GM19452 (cell line): ENCODE measurements at regions not wholly inside any gene's neighbourhood (a gene's known extent, or its start where the extent isn't known, plus 50 kb on each side); places are given as distances from the start of the nearest gene placed in this dataset.

Source experiments
- ATAC-seq: cut with Tn5 transposase; IDR thresholded peaks from one replicate; pipeline ENCODE4 v1.9.1; 2021; ENCODE audit not compliant: unreplicated experiment

- no peak for ATAC-seq
Measured at GRCh38 chr20:9920866-9921265, 82.0 kb upstream of the PAK5 start.

GRCh38 chr20:9919271-9920014 lies 80.6 kb upstream of the PAK5 start:
- peak; percentile 85 for ATAC-seq

GRCh38 chr20:9918348-9918747 lies 79.5 kb upstream of the PAK5 start:
- no peak for ATAC-seq

GRCh38 chr20:9916761-9917160 lies 77.9 kb upstream of the PAK5 start:
- no peak for ATAC-seq

GRCh38 chr20:9912858-9913434 lies 74.1 kb upstream of the PAK5 start:
- ATAC-seq = peak; percentile 65

GRCh38 chr20:9912290-9912689 lies 73.4 kb upstream of the PAK5 start:
- ATAC-seq = no peak

GRCh38 chr20:9911519-9911918 lies 72.6 kb upstream of the PAK5 start:
- no peak for ATAC-seq

- ATAC-seq = no peak
Measured at GRCh38 chr20:9909167-9909566, 70.3 kb upstream of the PAK5 start.

GRCh38 chr20:9903048-9903655 lies 64.3 kb upstream of the PAK5 start:
- no peak for ATAC-seq

GRCh38 chr20:9889270-9889981 lies 50.5 kb upstream of the PAK5 start:
- no peak for ATAC-seq
